Non-pigmented ciliary epithelial cell (primary cell): ENCODE measurements at regions not wholly inside any gene's neighbourhood (a gene's known extent, or its start where the extent isn't known, plus 50 kb on each side); places are given as distances from the start of the nearest gene placed in this dataset.
"Not testable (repeated sequence)": the region's sequence is repeated elsewhere in the genome, so short reads cannot be mapped to it uniquely, and the experiment has no call there.

Source experiments
- DNase-seq: peaks from one replicate; pipeline ENCODE4 v3.0.0-alpha.2; 2010; ENCODE audit warnings: low read depth

DNA sequence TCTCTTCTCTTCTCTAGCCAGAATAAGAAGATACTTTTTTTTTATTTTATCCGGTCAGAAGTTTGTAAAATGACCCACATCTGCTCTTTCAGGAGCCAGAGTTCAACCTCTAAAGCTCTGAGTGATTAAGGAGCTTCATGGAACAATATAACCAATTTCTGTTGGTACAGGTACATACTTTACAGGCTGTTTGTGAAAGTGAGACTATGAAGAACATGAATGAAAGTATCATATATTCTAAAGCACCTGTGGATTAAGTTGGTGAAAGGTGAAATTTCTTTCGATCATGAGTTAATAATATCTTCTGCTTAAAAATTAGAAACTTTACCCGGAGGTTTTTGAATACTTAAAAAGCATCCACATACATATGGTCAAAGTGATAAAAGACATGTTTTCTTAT lies 65.2 kb downstream of the DMRT2 start:
- DNase-seq = no peak

GRCh38 chr9:1117439-1117838 lies 67.3 kb downstream of the DMRT2 start:
- DNase-seq = no peak

DNA sequence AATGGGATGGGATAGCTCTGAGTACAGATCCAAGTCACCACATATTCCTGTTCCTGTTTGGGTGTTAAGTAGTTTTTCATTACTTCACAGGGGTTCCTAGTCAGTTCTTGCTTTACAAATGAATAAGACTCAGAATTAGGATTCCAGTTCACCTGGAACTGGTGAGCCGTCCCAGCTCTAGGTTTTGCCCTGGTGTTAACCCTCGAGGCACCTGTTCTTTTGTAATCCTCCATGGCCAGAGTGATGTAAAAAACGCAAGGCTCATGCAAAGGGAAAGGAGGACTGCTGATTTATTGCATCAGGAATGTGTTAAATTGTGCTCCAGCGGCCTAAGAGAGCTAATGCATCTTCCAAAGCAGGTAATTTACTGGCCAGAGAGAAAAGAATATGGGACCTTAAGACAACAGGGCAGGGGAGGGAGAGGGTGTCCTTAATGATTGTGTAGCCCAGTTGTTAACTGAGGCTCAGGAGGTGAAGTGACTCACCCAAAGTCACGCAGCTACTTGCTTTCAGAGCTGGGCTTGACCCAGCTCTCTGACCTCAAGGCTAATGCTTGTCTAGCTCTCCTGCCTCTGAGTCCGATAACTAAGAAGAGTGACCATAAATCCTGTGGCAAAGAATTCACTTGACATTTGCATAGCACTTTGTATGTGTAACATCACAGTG lies 70.5 kb downstream of the DMRT2 start:
- no peak for DNase-seq

- DNase-seq = no peak
Measured at GRCh38 chr9:1125741-1126140, 75.6 kb downstream of the DMRT2 start.

- no peak for DNase-seq
Measured at GRCh38 chr9:1128046-1128445, 77.9 kb downstream of the DMRT2 start.

- no peak for DNase-seq
Measured at GRCh38 chr9:1129382-1129781, 79.2 kb downstream of the DMRT2 start.

DNA sequence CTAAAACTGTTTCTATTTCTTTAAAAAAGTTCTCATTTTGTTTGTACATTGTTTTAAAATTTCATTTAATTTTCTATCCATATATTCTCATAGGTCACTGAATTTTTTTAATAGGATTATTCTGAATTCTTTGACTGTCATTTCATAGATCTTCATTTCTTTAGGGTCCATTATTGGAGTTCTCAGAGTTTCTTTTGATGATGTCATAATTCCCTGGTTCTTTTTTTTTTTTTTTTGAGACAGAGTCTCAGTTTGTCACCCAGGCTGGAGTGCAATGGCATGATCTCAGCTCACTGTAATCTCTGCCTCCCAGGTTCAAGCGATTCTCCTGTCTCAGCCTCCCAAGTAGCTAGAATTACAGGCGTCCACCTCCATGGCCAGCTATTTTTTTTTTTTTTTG lies 89.9 kb downstream of the DMRT2 start:
- no peak for DNase-seq

- DNase-seq = no peak
Measured at GRCh38 chr9:1151691-1152090, 101.5 kb downstream of the DMRT2 start.

DNA sequence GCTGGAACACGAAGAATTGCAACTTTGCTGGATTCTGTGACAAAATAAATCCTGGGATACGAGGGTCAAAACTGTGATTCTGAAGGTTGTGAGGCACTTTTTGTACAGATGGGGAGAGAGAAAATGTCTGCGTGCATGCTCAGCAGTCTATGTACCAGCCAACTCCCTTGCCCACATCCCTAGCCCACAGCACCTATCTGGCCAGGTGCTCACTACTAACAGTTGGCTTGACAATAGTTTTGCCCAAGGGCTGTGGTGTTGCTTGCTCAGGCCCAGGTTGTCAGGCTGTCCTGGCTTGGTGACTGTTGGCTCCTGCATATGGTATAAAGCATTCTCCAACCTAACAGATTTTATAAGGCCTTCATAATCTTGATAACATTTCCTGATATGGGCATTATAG lies 102.0 kb downstream of the DMRT2 start:
- no peak for DNase-seq

- DNase-seq = no peak
Measured at GRCh38 chr9:1154739-1155138, 104.6 kb downstream of the DMRT2 start.

- DNase-seq = no peak
Measured at GRCh38 chr9:1155602-1156001, 105.4 kb downstream of the DMRT2 start.

DNA sequence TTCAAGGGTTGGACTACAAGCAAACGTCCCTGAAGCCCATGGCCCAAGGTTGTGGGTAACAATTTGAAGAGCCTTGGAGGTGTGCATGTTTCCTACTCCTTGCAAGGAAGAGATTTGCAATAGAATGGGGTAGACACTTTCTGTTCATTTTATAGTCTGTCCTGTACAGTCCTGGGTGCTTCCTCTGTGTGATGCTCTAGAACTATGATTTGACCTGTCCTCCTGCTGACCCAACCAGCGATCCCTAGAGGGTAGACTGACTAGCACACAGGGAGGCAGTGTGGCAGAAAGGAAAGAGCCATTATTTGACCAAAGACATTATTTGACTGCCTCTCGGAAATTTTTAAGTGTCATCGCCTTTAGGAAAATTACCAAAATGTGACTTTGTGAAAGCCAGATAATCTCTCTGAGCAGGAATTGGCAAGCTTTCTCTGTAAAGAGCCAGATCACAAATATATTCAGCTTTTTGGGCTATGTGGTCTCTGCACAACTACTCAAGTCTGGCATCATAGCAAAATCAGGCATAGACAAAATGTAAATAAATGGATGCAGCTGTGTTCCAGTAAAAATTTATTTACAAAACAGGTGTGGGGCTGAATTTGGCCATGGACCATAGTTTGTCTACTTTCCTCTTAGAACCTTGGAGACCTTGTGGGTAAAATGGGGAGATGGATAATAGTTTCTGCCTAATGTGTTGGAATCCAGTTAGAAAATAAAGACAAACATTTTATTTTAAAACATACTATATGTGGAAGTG lies 106.8 kb downstream of the DMRT2 start:
- no peak for DNase-seq

GRCh38 chr9:1157836-1158235 lies 107.7 kb downstream of the DMRT2 start:
- no peak for DNase-seq

DNA sequence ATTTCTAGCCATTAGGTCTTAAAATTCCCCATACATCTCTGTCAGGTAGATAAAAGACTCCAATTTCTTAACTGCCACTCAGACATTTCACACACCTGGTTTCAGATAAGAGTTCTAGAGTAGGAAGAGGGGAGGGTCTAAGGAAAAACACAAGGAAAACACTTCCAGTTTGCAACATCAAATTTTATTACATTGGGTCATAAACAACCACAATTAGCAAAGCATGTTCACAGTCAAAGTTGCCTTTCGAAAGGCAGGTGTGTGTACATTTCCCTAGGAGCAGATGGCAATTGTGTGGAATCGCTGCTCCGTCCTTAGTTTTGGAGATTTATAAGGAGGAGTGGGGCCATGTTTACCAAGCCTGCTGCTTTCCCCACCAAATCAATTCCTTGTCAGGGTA lies 120.8 kb downstream of the DMRT2 start:
- no peak for DNase-seq

DNA sequence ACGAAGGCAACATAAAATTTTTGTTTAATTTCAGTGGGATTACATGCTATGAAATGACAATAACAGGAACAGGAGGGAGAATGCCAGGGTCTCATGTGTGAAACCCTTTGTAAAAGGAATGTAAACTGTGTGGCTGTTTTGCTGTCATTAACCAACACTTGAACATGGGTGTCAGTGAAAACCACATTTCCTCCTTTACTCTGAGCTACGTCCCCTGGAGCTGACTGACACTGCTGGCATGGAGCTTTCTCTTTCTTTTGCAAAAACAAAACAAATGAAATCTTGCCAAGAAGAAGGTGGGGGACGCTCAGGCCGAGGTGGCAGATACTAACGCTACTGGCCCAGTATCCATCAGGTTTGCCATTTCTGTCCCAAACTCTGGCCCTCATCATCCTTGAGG lies 121.4 kb downstream of the DMRT2 start:
- no peak for DNase-seq

- no peak for DNase-seq
Measured at GRCh38 chr9:1173211-1173610, 123.1 kb downstream of the DMRT2 start.

DNA sequence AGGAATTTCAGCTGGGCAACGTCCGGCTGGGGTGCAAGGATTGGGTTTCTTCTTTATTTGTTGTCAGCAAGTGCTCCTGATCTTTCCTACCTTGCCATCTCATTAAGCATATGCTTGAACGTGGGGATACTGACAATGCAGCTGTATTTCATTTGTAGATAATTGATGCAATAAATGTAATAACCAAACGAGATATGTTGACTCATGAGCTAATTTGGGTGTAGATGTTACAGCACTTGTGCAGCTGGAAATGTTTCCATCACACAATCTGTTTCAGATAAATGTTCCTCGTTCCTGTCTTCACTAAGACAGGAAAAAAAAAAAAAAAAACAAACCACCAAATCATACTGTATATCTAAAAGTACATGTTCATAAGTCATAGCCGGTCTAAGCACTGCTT lies 123.8 kb downstream of the DMRT2 start:
- no peak for DNase-seq

- no peak for DNase-seq
Measured at GRCh38 chr9:1179366-1179765, 129.2 kb downstream of the DMRT2 start.

DNA sequence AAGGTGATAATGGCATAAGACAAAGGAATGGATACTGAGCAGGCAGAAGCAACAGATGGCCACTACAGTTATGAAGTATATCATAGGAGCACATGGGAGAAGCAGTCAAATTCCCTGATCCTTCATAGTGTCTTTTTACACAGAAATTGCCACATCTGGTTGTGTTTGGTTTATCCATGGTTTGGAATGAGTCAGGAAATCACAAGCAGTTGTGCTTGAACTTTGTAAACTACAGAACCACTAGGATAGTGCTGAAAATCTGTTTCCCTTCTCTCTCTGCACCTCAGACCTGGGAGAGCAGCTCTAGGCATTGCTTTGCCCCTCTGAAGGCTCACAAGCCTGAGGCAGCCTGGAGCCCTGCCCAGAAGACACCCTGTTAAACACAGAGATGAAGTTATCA lies 134.0 kb downstream of the DMRT2 start:
- no peak for DNase-seq

DNA sequence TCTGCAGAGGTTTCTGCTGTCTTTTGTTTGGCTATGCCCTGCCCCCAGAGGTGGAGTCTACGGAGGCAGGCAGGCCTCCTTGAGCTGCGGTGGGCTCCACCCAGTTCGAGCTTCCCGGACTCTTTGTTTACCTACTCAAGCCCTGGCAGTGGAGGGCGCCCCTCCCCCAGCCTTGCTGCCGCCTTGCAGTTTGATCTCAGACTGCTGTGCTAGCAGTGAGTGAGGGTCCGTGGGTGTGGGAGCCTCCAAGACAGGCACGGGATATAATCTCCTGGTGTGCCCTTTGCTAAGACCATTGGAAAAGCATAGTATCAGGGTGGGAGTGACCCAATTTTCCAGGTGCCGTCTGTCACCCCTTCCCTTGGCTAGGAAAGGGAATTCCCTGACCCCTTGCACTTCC lies 137.0 kb downstream of the DMRT2 start:
- not testable (repeated sequence) for DNase-seq

DNA sequence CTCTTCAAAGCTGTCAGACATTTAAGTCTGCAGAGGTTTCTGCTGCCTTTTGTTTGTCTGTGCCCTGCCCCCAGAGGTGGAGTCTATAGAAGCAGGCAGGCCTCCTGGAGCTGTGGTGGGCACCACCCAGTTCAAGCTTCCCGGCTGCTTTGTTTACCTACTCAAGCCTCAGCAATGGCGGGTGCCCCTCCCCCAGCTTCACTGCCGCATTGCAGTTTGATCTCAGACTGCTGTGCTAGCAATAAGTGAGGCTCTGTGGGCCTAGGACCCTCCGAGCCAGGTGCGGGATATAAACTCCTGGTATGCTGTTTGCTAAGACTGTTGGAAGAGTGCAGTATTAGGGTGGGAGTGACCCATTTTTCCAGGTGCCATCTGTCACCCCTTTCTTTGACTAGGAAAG lies 145.5 kb downstream of the DMRT2 start:
- not testable (repeated sequence) for DNase-seq

- DNase-seq = no peak
Measured at GRCh38 chr9:1198085-1198484, 147.9 kb downstream of the DMRT2 start.

DNA sequence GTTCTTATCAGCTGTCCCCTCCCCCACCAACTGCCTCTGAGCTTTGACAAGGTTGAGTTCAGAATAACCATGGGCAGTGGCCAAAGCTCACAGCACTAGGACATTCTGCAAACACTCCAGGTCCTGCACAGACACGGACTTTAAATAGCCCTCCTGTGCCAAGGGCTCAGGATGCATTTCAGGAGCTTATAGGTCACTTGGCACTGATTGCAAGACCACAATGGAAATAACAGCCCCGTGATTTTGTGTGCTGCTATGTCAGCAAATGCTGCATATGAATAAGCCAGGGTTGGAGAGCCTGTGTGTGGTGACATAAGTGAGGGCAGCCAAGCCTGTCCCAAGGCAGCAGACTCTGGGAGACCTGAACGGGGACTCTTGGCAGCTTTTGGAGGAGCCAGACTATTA lies 150.7 kb downstream of the DMRT2 start:
- DNase-seq = no peak

DNA sequence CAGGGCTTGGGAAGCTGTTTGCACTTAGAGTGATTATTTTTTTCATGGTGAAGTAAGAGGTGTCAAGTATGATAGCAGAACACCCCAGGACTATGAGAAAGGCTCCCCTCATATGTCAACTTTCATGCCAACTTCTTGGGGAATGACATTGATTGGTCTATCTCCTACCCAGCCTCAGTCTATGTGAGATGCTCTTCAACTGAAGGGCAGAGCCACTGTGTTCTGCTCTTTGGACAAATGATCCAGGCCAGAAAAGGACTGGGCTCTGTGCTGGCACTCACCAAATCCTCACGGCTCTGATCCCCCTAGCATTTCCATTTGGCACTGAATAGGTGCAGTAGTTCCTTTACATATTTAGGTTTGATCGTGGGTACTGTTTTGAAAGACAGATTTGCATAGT lies 151.1 kb downstream of the DMRT2 start:
- DNase-seq = no peak
